GM21423 (cell line): ENCODE measurements at regions not wholly inside any gene's neighbourhood (a gene's known extent, or its start where the extent isn't known, plus 50 kb on each side); places are given as distances from the start of the nearest gene placed in this dataset.

Experiments
- ATAC-seq: cut with Tn5 transposase; IDR thresholded peaks from one replicate; pipeline ENCODE4 v1.9.1; 2021; ENCODE audit warnings: mild to moderate bottlenecking, moderate library complexity; ENCODE audit not compliant: unreplicated experiment

- ATAC-seq: no peak
Observed at GRCh38 chr4:20575486-20575885, 124.8 kb upstream of the PACRGL start.

GRCh38 chr4:20576861-20577260 is 123.4 kb upstream of the PACRGL start:
- ATAC-seq: no peak

GRCh38 chr4:20577702-20578101 is 122.6 kb upstream of the PACRGL start:
- ATAC-seq: no peak

- ATAC-seq: no peak
Observed at GRCh38 chr4:20580907-20581306, 119.4 kb upstream of the PACRGL start.

GRCh38 chr4:20589436-20589835 is 110.8 kb upstream of the PACRGL start:
- no peak for ATAC-seq

- ATAC-seq: no peak
Observed at GRCh38 chr4:20590849-20591248, 109.4 kb upstream of the PACRGL start.

GRCh38 chr4:20591571-20591970 is 108.7 kb upstream of the PACRGL start:
- no peak for ATAC-seq

GRCh38 chr4:20592013-20592412 is 108.2 kb upstream of the PACRGL start:
- ATAC-seq: no peak

- no peak for ATAC-seq
Observed at GRCh38 chr4:20592663-20593062, 107.6 kb upstream of the PACRGL start.

GRCh38 chr4:20598626-20599025 is 101.6 kb upstream of the PACRGL start:
- ATAC-seq: no peak

GRCh38 chr4:20603671-20604313 is 96.5 kb upstream of the PACRGL start:
- no peak for ATAC-seq

GRCh38 chr4:20612313-20612712 is 87.9 kb upstream of the PACRGL start:
- ATAC-seq: no peak

- no peak for ATAC-seq
Observed at GRCh38 chr4:20614816-20615215, 85.4 kb upstream of the PACRGL start.

GRCh38 chr4:20615486-20616260 is 84.6 kb upstream of the PACRGL start:
- ATAC-seq: no peak

- no peak for ATAC-seq
Observed at GRCh38 chr4:20616313-20616712, 83.9 kb upstream of the PACRGL start.

- ATAC-seq: no peak
Observed at GRCh38 chr4:20616848-20617247, 83.4 kb upstream of the PACRGL start.

GRCh38 chr4:20617678-20618396 is 82.4 kb upstream of the PACRGL start:
- ATAC-seq: no peak

GRCh38 chr4:20618731-20619130 is 81.5 kb upstream of the PACRGL start:
- no peak for ATAC-seq

- no peak for ATAC-seq
Observed at GRCh38 chr4:20621476-20621875, 78.8 kb upstream of the PACRGL start.

GRCh38 chr4:20622701-20623100 is 77.6 kb upstream of the PACRGL start:
- ATAC-seq: no peak

GRCh38 chr4:20623939-20624338 is 76.3 kb upstream of the PACRGL start:
- ATAC-seq: no peak

GRCh38 chr4:20624793-20625374 is 75.4 kb upstream of the PACRGL start:
- ATAC-seq: no peak
